SK-N-SH (cell line): ENCODE measurements at regions not wholly inside any gene's neighbourhood (a gene's known extent, or its start where the extent isn't known, plus 50 kb on each side); places are given as distances from the start of the nearest gene placed in this dataset.

Experiments
- CTCF ChIA-PET: fragments of 300-600, 350-600 bp; formaldehyde crosslinking; extraction: SDS; loops from one replicate; lab custom pipeline; 2021; lab: Yijun Ruan, JAX
- POLR2A ChIA-PET: fragments of 350-600 bp; sonication (Branson Sonifier 250); formaldehyde crosslinking; extraction: SDS; loops from one replicate; lab custom pipeline; 2020; ENCODE audit warnings: antibody characterized with exemption, inconsistent platforms; lab: Yijun Ruan, JAX
- DNase-seq: peaks from one replicate; pipeline ENCODE4 v3.0.0; 2012
- H2AFZ ChIP-seq: fragments of 200-600 bp; sonication (generic); 2 replicates; pipeline ENCODE4 v1.8.1; 2016; ENCODE audit warnings: antibody characterized with exemption, mild to moderate bottlenecking, low read depth
- H3F3A ChIP-seq: fragments of 200-600 bp; sonication (generic); replicated peaks from 2 replicates; pipeline ENCODE3; 2016; ENCODE audit warnings: antibody characterized with exemption, mild to moderate bottlenecking; ENCODE audit not compliant: insufficient read depth
- H3K27ac ChIP-seq, 2 experiments: fragments of 200-500 bp in 1 of 2; fragments of 200-600 bp in 1 of 2; sonication (Bioruptor generic) in 1 of 2; sonication (generic), shearing (Covaris generic) in 1 of 2; 2 replicates each; pipeline versions ENCODE4 v1.5.1 to v1.6.1; 2014 to 2016; ENCODE audit warnings: low read depth in 2 of 2, inconsistent platforms in 1 of 2, low read length in 1 of 2, mild to moderate bottlenecking in 1 of 2, mixed read lengths in 1 of 2
- H3K27me3 ChIP-seq: fragments of 200-600 bp; sonication (generic), shearing (Covaris generic); 2 replicates; pipeline ENCODE4 v1.6.1; 2016; ENCODE audit warnings: mixed run types; ENCODE audit not compliant: insufficient read depth
- H3K36me3 ChIP-seq, 2 experiments: fragments of 200-500 bp in 1 of 2; fragments of 200-600 bp in 1 of 2; sonication (Bioruptor generic) in 1 of 2; sonication (generic) in 1 of 2; replicated peaks in 1 of 2; 2 replicates each; pipeline versions ENCODE3 to v1.5.1; 2014 to 2016; ENCODE audit warnings: low read length in 1 of 2, mild to moderate bottlenecking in 1 of 2; ENCODE audit not compliant: insufficient read depth in 2 of 2, control insufficient read depth in 1 of 2
- H3K4me1 ChIP-seq, 2 experiments: fragments of 200-500 bp in 1 of 2; fragments of 200-600 bp in 1 of 2; sonication (Bioruptor generic) in 1 of 2; sonication (generic), shearing (Covaris generic) in 1 of 2; 2 replicates each; pipeline versions ENCODE4 v1.5.1 to v1.6.1; 2014 to 2016; ENCODE audit warnings: low read depth in 1 of 2, low read length in 1 of 2, mixed run types in 1 of 2; ENCODE audit not compliant: insufficient read depth in 2 of 2, control insufficient read depth in 1 of 2
- H3K4me2 ChIP-seq: fragments of 200-600 bp; sonication (generic), shearing (Covaris generic); 2 replicates; pipeline ENCODE4 v1.6.1; 2017; ENCODE audit warnings: mixed run types
- H3K4me3 ChIP-seq, 2 experiments: fragments of 200-500 bp in 1 of 2; fragments of 200-600 bp in 1 of 2; sonication (Bioruptor generic) in 1 of 2; sonication (generic), shearing (Covaris generic) in 1 of 2; 2 replicates each; pipeline versions ENCODE4 v1.5.1 to v1.8.1; 2014 to 2016; ENCODE audit warnings: low read depth in 2 of 2, inconsistent platforms in 1 of 2, low read length in 1 of 2, mild to moderate bottlenecking in 1 of 2, mixed read lengths in 1 of 2, moderate library complexity in 1 of 2
- H3K79me2 ChIP-seq: fragments of 200-600 bp; sonication (generic); 2 replicates; pipeline ENCODE4 v1.8.1; 2017; ENCODE audit warnings: mild to moderate bottlenecking; ENCODE audit not compliant: insufficient read depth
- H3K9ac ChIP-seq: fragments of 200-600 bp; sonication (generic); 2 replicates; pipeline ENCODE4 v1.6.1; 2017; ENCODE audit warnings: mixed run types
- H3K9me2 ChIP-seq: fragments of 200-600 bp; sonication (generic); 2 replicates; pipeline ENCODE4 v1.6.1; 2017; ENCODE audit warnings: mixed run types
- H3K9me3 ChIP-seq: fragments of 200-600 bp; sonication (generic); 2 replicates; pipeline ENCODE4 v1.6.1; 2017; ENCODE audit warnings: mixed run types, mild to moderate bottlenecking, moderate library complexity
- H4K20me1 ChIP-seq: fragments of 200-600 bp; sonication (generic); 2 replicates; pipeline ENCODE4 v1.6.1; 2017; ENCODE audit warnings: mild to moderate bottlenecking, mixed run types; ENCODE audit not compliant: insufficient read depth
- EP300 ChIP-seq, 2 experiments: IDR thresholded peaks; 2 replicates each; pipeline versions ENCODE4 v1.4.0 to v1.6.1; 2012; ENCODE audit warnings: borderline replicate concordance in 1 of 2, low read depth in 1 of 2, low read length in 1 of 2
- GATA2 ChIP-seq: sonication (generic); formaldehyde crosslinking; IDR thresholded peaks from 2 replicates; pipeline ENCODE4 v1.5.0; 2020; ENCODE audit warnings: mild to moderate bottlenecking, missing genetic modification reagents
- RFX5 ChIP-seq: IDR thresholded peaks from 2 replicates; pipeline ENCODE4 v1.6.1; 2012; ENCODE audit warnings: mild to moderate bottlenecking, improper control_type of control experiment, low read length
- TAF1 ChIP-seq: IDR thresholded peaks from 2 replicates; pipeline ENCODE4 v1.6.1; 2012; ENCODE audit warnings: low read depth, mild to moderate bottlenecking, low read length, moderate library complexity, borderline replicate concordance
- TEAD4 ChIP-seq: IDR thresholded peaks from 2 replicates; pipeline ENCODE4 v1.4.0; 2012; ENCODE audit warnings: mild to moderate bottlenecking, borderline replicate concordance; ENCODE audit not compliant: insufficient read depth
- WGBS: methylation state at CpG from one replicate; pipeline ENCODE4 v1.1.6; 2017; ENCODE audit warnings: low lambda C conversion rate; 5-methylcytosine and 5-hydroxymethylcytosine counted together
- TF ChIP-seq, protein P1 (sequence below): fragments of 200-600 bp; sonication (generic); IDR thresholded peaks from 2 replicates; pipeline ENCODE4 v1.6.1; 2017; ENCODE audit warnings: antibody characterized with exemption, mild to moderate bottlenecking, moderate library complexity
- TF ChIP-seq, protein P2 (sequence below): IDR thresholded peaks from 2 replicates; pipeline ENCODE4 v1.4.0; 2012; ENCODE audit warnings: low read depth, borderline replicate concordance
- TF ChIP-seq, protein P3 (sequence below): IDR thresholded peaks from 2 replicates; pipeline ENCODE4 v1.4.0; 2012; ENCODE audit warnings: low read depth
- TF ChIP-seq, protein P4 (sequence below): fragments of 150-350 bp; IDR thresholded peaks from 2 replicates; pipeline ENCODE4 v1.6.1; 2016; ENCODE audit warnings: mild to moderate bottlenecking, low read depth, low read length
- TF ChIP-seq, protein P5 (sequence below): fragments of 150-350 bp; IDR thresholded peaks from 2 replicates; pipeline ENCODE4 v1.6.1; 2017; ENCODE audit warnings: antibody characterized with exemption, low read length, low read depth, borderline replicate concordance

DNA sequence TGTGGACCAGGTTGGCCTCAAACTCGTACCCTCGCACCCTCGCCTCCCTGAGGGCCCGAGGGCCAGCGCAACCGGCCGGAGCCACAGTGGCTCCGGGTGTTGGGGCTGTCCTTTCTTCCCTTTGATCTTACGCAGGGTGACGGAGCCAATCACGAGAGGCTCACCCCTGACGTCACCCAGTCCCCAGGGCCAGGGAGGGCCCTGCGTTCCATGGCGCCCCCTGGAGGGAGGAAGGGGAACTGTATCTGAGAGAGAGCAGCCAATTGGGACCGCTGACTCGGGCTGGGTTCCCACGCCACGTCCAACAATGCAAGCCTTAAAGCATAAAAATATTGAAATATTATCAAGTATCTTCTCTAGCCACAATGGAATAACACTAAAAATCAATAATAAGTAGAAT lies 432.8 kb upstream of the LRRTM4 start:
- Histone ChIP-seq H3K4me2 (no peak overlapping the region), H4K20me1 (no peaks in the 10 kb centered on the region), H3K9me2 (no peaks in the 10 kb centered on the region), H3K4me1 (no peaks in the 10 kb centered on the region), H3K79me2 (no peaks in the 10 kb centered on the region), H2AFZ (no peak overlapping the region), H3F3A (no peaks in the 10 kb centered on the region), H3K9me3 (no peaks in the 10 kb centered on the region), H3K4me3 (no peak overlapping the region), H3K27me3 (no peaks in the 10 kb centered on the region), H3K36me3 (no peaks in the 10 kb centered on the region), H3K27ac (no peak overlapping the region), H3K9ac (no peak overlapping the region)
- WGBS = 79% methylated on average over 18 of the region's 18 CpGs
- TF ChIP-seq RFX5 = no peak
- TF ChIP-seq, protein P1, sequence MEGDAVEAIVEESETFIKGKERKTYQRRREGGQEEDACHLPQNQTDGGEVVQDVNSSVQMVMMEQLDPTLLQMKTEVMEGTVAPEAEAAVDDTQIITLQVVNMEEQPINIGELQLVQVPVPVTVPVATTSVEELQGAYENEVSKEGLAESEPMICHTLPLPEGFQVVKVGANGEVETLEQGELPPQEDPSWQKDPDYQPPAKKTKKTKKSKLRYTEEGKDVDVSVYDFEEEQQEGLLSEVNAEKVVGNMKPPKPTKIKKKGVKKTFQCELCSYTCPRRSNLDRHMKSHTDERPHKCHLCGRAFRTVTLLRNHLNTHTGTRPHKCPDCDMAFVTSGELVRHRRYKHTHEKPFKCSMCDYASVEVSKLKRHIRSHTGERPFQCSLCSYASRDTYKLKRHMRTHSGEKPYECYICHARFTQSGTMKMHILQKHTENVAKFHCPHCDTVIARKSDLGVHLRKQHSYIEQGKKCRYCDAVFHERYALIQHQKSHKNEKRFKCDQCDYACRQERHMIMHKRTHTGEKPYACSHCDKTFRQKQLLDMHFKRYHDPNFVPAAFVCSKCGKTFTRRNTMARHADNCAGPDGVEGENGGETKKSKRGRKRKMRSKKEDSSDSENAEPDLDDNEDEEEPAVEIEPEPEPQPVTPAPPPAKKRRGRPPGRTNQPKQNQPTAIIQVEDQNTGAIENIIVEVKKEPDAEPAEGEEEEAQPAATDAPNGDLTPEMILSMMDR = peak; percentile 14; the same call in 1 of the 2 replicates
- TF ChIP-seq, protein P2, sequence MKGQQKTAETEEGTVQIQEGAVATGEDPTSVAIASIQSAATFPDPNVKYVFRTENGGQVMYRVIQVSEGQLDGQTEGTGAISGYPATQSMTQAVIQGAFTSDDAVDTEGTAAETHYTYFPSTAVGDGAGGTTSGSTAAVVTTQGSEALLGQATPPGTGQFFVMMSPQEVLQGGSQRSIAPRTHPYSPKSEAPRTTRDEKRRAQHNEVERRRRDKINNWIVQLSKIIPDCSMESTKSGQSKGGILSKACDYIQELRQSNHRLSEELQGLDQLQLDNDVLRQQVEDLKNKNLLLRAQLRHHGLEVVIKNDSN = no peak
- ChIA-PET POLR2A (no interaction called here), CTCF (no interaction called here)
- peak; percentile 5 for DNase-seq

DNA sequence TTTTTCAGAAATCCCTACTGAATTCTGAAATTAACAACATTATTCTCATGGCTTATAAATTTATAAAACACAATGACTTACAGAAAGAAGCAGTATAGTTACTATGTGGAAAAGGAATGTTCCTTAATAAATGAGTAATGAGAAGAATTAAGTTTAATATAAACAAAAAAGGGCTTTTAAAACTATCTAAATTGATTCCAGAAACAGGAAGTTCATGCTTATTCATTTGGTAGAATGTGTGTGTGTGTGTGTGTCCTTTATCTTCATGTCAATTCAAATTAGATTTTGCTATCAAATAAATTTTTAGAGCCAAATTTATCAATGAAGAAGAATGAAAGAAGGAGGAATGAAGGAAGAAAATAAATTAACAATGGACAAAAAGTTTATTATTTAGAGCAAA lies 440.8 kb upstream of the LRRTM4 start:
- H3K4me2 ChIP-seq = no peak overlapping the region
- DNase-seq = peak; percentile 4
- H3K79me2 ChIP-seq = no peaks in the 10 kb centered on the region
- H3K9me3 ChIP-seq = peaks cover 3% of the 10 kb centered on the region; the same call in 1 of the 2 replicates
- no peaks in the 10 kb centered on the region for H4K20me1 ChIP-seq
- POLR2A ChIA-PET = no interaction called here
- no peak overlapping the region for H2AFZ ChIP-seq
- H3K27ac ChIP-seq = no peak overlapping the region
- H3F3A ChIP-seq = no peaks in the 10 kb centered on the region
- CTCF ChIA-PET = no interaction called here
- H3K27me3 ChIP-seq = no peaks in the 10 kb centered on the region
- no peaks in the 10 kb centered on the region; a peak in 1 of 4 replicates for H3K4me1 ChIP-seq
- H3K36me3 ChIP-seq = no peaks in the 10 kb centered on the region
- no peak overlapping the region for H3K9ac ChIP-seq
- H3K9me2 ChIP-seq = no peaks in the 10 kb centered on the region
- TF ChIP-seq GATA2 (no peak), TEAD4 (no peak), EP300 (IDR thresholded peaks at IDR 0.05; ENCODE audit: borderline replicate concordance in 1 of 2, low read depth in 1 of 2, low read length in 1 of 2) (no peak; a peak in 1 of 4 replicates), TAF1 (no peak)
- TF ChIP-seq, protein P3, sequence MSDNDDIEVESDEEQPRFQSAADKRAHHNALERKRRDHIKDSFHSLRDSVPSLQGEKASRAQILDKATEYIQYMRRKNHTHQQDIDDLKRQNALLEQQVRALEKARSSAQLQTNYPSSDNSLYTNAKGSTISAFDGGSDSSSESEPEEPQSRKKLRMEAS = no peak
- TF ChIP-seq, protein P4, sequence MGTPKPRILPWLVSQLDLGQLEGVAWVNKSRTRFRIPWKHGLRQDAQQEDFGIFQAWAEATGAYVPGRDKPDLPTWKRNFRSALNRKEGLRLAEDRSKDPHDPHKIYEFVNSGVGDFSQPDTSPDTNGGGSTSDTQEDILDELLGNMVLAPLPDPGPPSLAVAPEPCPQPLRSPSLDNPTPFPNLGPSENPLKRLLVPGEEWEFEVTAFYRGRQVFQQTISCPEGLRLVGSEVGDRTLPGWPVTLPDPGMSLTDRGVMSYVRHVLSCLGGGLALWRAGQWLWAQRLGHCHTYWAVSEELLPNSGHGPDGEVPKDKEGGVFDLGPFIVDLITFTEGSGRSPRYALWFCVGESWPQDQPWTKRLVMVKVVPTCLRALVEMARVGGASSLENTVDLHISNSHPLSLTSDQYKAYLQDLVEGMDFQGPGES = no peak
- TF ChIP-seq, protein P5, sequence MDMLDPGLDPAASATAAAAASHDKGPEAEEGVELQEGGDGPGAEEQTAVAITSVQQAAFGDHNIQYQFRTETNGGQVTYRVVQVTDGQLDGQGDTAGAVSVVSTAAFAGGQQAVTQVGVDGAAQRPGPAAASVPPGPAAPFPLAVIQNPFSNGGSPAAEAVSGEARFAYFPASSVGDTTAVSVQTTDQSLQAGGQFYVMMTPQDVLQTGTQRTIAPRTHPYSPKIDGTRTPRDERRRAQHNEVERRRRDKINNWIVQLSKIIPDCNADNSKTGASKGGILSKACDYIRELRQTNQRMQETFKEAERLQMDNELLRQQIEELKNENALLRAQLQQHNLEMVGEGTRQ = no peak
- no peak overlapping the region for H3K4me3 ChIP-seq
